Skeletal muscle tissue (tissue), 3 donors: ENCODE measurements at regions not wholly inside any gene's neighbourhood (a gene's known extent, or its start where the extent isn't known, plus 50 kb on each side); places are given as distances from the start of the nearest gene placed in this dataset.

Source experiments
- H3K27ac ChIP-seq: one replicate; pipeline ENCODE4 v1.7.0; 2013; ENCODE audit warnings: mild to moderate bottlenecking, low read depth, low read length, inconsistent platforms
- H3K27me3 ChIP-seq, 3 donors: one replicate each; pipeline ENCODE4 v1.7.0; 2013; ENCODE audit warnings: low read length in 3 of 3; ENCODE audit not compliant: control insufficient read depth in 3 of 3, insufficient read depth in 3 of 3
- H3K36me3 ChIP-seq, 3 donors: one replicate each; pipeline ENCODE4 v1.7.0; 2013; ENCODE audit warnings: low read length in 3 of 3; ENCODE audit not compliant: control insufficient read depth in 3 of 3, insufficient read depth in 3 of 3
- H3K4me1 ChIP-seq, 3 donors: one replicate each; pipeline ENCODE4 v1.7.0; 2013; ENCODE audit warnings: low read length in 3 of 3, mild to moderate bottlenecking in 3 of 3; ENCODE audit not compliant: control insufficient read depth in 3 of 3, insufficient read depth in 3 of 3
- H3K4me3 ChIP-seq, 3 donors: one replicate each; pipeline ENCODE4 v1.7.0; 2013; ENCODE audit warnings: low read length in 3 of 3
- H3K9ac ChIP-seq, 3 donors: one replicate each; pipeline ENCODE4 v1.7.0; 2013; ENCODE audit warnings: low read length in 3 of 3, mild to moderate bottlenecking in 3 of 3, moderate library complexity in 2 of 3, low read depth in 1 of 3
- H3K9me3 ChIP-seq, 3 donors: one replicate each; pipeline ENCODE4 v1.7.0; 2013; ENCODE audit warnings: low read length in 3 of 3; ENCODE audit not compliant: control insufficient read depth in 3 of 3
- donor health status: Osteomylitis.

- Histone ChIP-seq H3K36me3 (peaks cover 0 to 4% (median 0%) of the 10 kb centered on the region in 3 donors), H3K9me3 (no peaks in the 10 kb centered on the region)
Observed at GRCh38 chr6:144762469-144762868, 477.3 kb downstream of the UTRN start.

GRCh38 chr6:144767051-144767450 lies 481.9 kb downstream of the UTRN start:
- no peak overlapping the region for H3K9ac ChIP-seq
- H3K27me3 ChIP-seq = no peaks in the 10 kb centered on the region
- no peak overlapping the region for H3K4me3 ChIP-seq
- H3K27ac ChIP-seq = no peak overlapping the region
- H3K9me3 ChIP-seq = no peaks in the 10 kb centered on the region
- H3K36me3 ChIP-seq = peaks cover 0 to 4% (median 0%) of the 10 kb centered on the region in 3 donors
- H3K4me1 ChIP-seq = peaks cover 0 to 6% (median 0%) of the 10 kb centered on the region in 3 donors

More at GRCh38 chr6:144762469-144762868, 477.3 kb downstream of the UTRN start:
- no peaks in the 10 kb centered on the region for H3K4me1 ChIP-seq
- no peaks in the 10 kb centered on the region for H3K27me3 ChIP-seq
- H3K27ac ChIP-seq = no peak overlapping the region
- no peak overlapping the region for H3K4me3 ChIP-seq
- no peak overlapping the region for H3K9ac ChIP-seq

- Histone ChIP-seq H3K9me3 (no peaks in the 10 kb centered on the region), H3K36me3 (peaks cover 0 to 2% (median under 1%) of the 10 kb centered on the region in 3 donors), H3K27me3 (no peaks in the 10 kb centered on the region), H3K9ac (no peak overlapping the region), H3K4me1 (peaks cover 0 to 6% (median 0%) of the 10 kb centered on the region in 3 donors), H3K4me3 (no peak overlapping the region), H3K27ac (no peak overlapping the region)
Observed at GRCh38 chr6:144768551-144769075, 483.5 kb downstream of the UTRN start.

GRCh38 chr6:144769142-144769541 lies 484.0 kb downstream of the UTRN start:
- H3K9ac ChIP-seq = no peak overlapping the region
- H3K4me3 ChIP-seq = no peak overlapping the region
- H3K27me3 ChIP-seq = no peaks in the 10 kb centered on the region
- H3K36me3 ChIP-seq = peaks cover 0 to 3% (median 2%) of the 10 kb centered on the region in 3 donors
- H3K27ac ChIP-seq = no peak overlapping the region
- peaks cover 0 to 6% (median 0%) of the 10 kb centered on the region in 3 donors for H3K4me1 ChIP-seq
- H3K9me3 ChIP-seq = no peaks in the 10 kb centered on the region

- no peaks in the 10 kb centered on the region for H3K4me1 ChIP-seq
- no peak overlapping the region for H3K27ac ChIP-seq
- no peaks in the 10 kb centered on the region for H3K9me3 ChIP-seq
- peaks cover 0 to 17% (median 16%) of the 10 kb centered on the region in 3 donors for H3K36me3 ChIP-seq
- H3K4me3 ChIP-seq = no peak overlapping the region
- no peaks in the 10 kb centered on the region for H3K27me3 ChIP-seq
- H3K9ac ChIP-seq = no peak overlapping the region
Observed at GRCh38 chr6:144776031-144776819, 491.1 kb downstream of the UTRN start.

GRCh38 chr6:144777249-144777648 lies 492.1 kb downstream of the UTRN start:
- Histone ChIP-seq H3K27ac (no peak overlapping the region), H3K9me3 (no peaks in the 10 kb centered on the region), H3K4me1 (no peaks in the 10 kb centered on the region), H3K4me3 (no peak overlapping the region), H3K36me3 (peaks cover 0 to 17% (median 16%) of the 10 kb centered on the region in 3 donors), H3K27me3 (no peaks in the 10 kb centered on the region), H3K9ac (no peak overlapping the region)

GRCh38 chr6:144778056-144778455 lies 492.9 kb downstream of the UTRN start:
- Histone ChIP-seq H3K9me3 (no peaks in the 10 kb centered on the region), H3K27me3 (no peaks in the 10 kb centered on the region), H3K9ac (no peak overlapping the region), H3K4me1 (no peaks in the 10 kb centered on the region), H3K27ac (no peak overlapping the region), H3K4me3 (no peak overlapping the region), H3K36me3 (peaks cover 0 to 17% (median 16%) of the 10 kb centered on the region in 3 donors)

GRCh38 chr6:144778773-144779492 lies 493.8 kb downstream of the UTRN start:
- Histone ChIP-seq H3K9ac (no peak overlapping the region), H3K4me1 (no peaks in the 10 kb centered on the region), H3K4me3 (no peak overlapping the region), H3K27me3 (no peaks in the 10 kb centered on the region), H3K36me3 (peaks cover 0 to 15% (median 13%) of the 10 kb centered on the region in 3 donors), H3K9me3 (no peaks in the 10 kb centered on the region), H3K27ac (no peak overlapping the region)

- no peak overlapping the region for H3K4me3 ChIP-seq
- H3K9me3 ChIP-seq = no peaks in the 10 kb centered on the region
- no peaks in the 10 kb centered on the region for H3K27me3 ChIP-seq
- H3K9ac ChIP-seq = no peak overlapping the region
- no peaks in the 10 kb centered on the region for H3K4me1 ChIP-seq
- no peak overlapping the region for H3K27ac ChIP-seq
- peaks cover 0 to 2% (median 0%) of the 10 kb centered on the region in 3 donors for H3K36me3 ChIP-seq
Observed at GRCh38 chr6:144781836-144782235, 496.7 kb downstream of the UTRN start.

GRCh38 chr6:144782634-144783033 lies 497.5 kb downstream of the UTRN start:
- no peak overlapping the region for H3K4me3 ChIP-seq

More at GRCh38 chr6:144782634-144783033, 497.5 kb downstream of the UTRN start:
- Histone ChIP-seq H3K9me3 (no peaks in the 10 kb centered on the region), H3K9ac (no peak overlapping the region), H3K27me3 (no peaks in the 10 kb centered on the region), H3K36me3 (peaks cover 0 to 2% (median 0%) of the 10 kb centered on the region in 3 donors), H3K4me1 (no peaks in the 10 kb centered on the region), H3K27ac (no peak overlapping the region)
